Panc1 (cell line): ENCODE measurements at regions not wholly inside any gene's neighbourhood (a gene's known extent, or its start where the extent isn't known, plus 50 kb on each side); places are given as distances from the start of the nearest gene placed in this dataset.

Experiments used
- ATAC-seq: fragments of 200-7000 bp; cut with Tn5 transposase; 2 replicates; pipeline ENCODE4 v1.9.1; 2020; ENCODE audit warnings: mild to moderate bottlenecking, moderate library complexity
- BruUV-seq: library from RNA; stranded (reverse); fragments of 400-500 nt; replicated peaks from 2 replicates; lab custom pipeline; 2021; lab: Mats Ljungman, UMichigan
- CTCF ChIA-PET: fragments of 300-600 bp; sonication (Branson Sonifier 250); formaldehyde crosslinking; loops from one replicate; lab custom pipeline; 2022; ENCODE audit warnings: antibody characterized with exemption; lab: Charles Lee
- POLR2A ChIA-PET: fragments of 300-600 bp; sonication (Branson Sonifier 250); formaldehyde crosslinking; loops from one replicate; lab custom pipeline; 2022; ENCODE audit warnings: antibody characterized with exemption; lab: Charles Lee
- DNase-seq: peaks from one replicate; pipeline ENCODE4 v3.0.0-alpha.2; 2010; ENCODE audit warnings: low read depth, low spot score
- H3K27ac ChIP-seq: 2 replicates; pipeline ENCODE4 v1.5.1; 2011; ENCODE audit warnings: mild to moderate bottlenecking, low read length, inconsistent platforms
- H3K27me3 ChIP-seq: fragments of 200-500 bp; sonication (Bioruptor generic); 2 replicates; pipeline ENCODE4 v1.6.0; 2014; ENCODE audit warnings: low read length, inconsistent platforms; ENCODE audit not compliant: control insufficient read depth, insufficient read depth
- H3K36me3 ChIP-seq: fragments of 200-500 bp; sonication (Bioruptor generic); 2 replicates; pipeline ENCODE4 v1.5.1; 2014; ENCODE audit warnings: inconsistent platforms, mild to moderate bottlenecking, low read length, moderate library complexity; ENCODE audit not compliant: control insufficient read depth, insufficient read depth
- H3K4me1 ChIP-seq: 2 replicates; pipeline ENCODE4 v1.5.1; 2011; ENCODE audit warnings: inconsistent platforms, mild to moderate bottlenecking, low read length, moderate library complexity; ENCODE audit not compliant: control insufficient read depth, insufficient read depth
- H3K4me3 ChIP-seq, 2 experiments: 2 replicates each; pipeline ENCODE4 v1.5.1; 2011 to 2012; ENCODE audit warnings: low read depth in 2 of 2, low read length in 2 of 2, mild to moderate bottlenecking in 2 of 2, inconsistent platforms in 1 of 2, moderate library complexity in 1 of 2
- H3K9me3 ChIP-seq: fragments of 200-500 bp; sonication (Bioruptor generic); 2 replicates; pipeline ENCODE4 v1.5.1; 2014; ENCODE audit warnings: low read depth, mild to moderate bottlenecking, inconsistent platforms, low read length, moderate library complexity; ENCODE audit not compliant: control insufficient read depth, insufficient read depth
- POLR2AphosphoS5 ChIP-seq: IDR thresholded peaks from 2 replicates; pipeline ENCODE4 v1.6.1; 2012; ENCODE audit warnings: mild to moderate bottlenecking, low read depth, low read length, moderate library complexity
- SIN3A ChIP-seq: IDR thresholded peaks from 2 replicates; pipeline ENCODE4 v1.6.1; 2012; ENCODE audit warnings: low read depth, mild to moderate bottlenecking, low read length, moderate library complexity, borderline replicate concordance; ENCODE audit not compliant: insufficient read depth
- TCF7L2 ChIP-seq: IDR thresholded peaks from 2 replicates; pipeline ENCODE4 v1.6.1; 2011; ENCODE audit warnings: mild to moderate bottlenecking, low read depth, low read length, inconsistent platforms
- in situ Hi-C: cut with HindIII; loops from 2 replicates; pipeline ENCODE4 v1.10.0; 2016; ENCODE audit warnings: low sequenced_read_pairs, low pct_unique_long_range_greater_than_20kb
- intact Hi-C: fragments of 100-400 bp; cut with micrococcal nuclease; formaldehyde crosslinking; loops from one replicate; pipeline ENCODE4 v1.10.0; 2022; ENCODE audit not compliant: unreplicated experiment
- TF ChIP-seq, protein P1 (sequence below), 2 experiments: IDR thresholded peaks; 2 replicates each; pipeline ENCODE4 v1.6.1; 2011 to 2012; ENCODE audit warnings: low read depth in 2 of 2, control low read depth in 1 of 2, low read length in 1 of 2, mild to moderate bottlenecking in 1 of 2, moderate library complexity in 1 of 2; ENCODE audit not compliant: insufficient read depth in 1 of 2
- TF ChIP-seq, protein P2 (sequence below): fragments of 450-650 bp; IDR thresholded peaks from 2 replicates; pipeline ENCODE4 v1.5.1; 2017; ENCODE audit warnings: mild to moderate bottlenecking

DNA sequence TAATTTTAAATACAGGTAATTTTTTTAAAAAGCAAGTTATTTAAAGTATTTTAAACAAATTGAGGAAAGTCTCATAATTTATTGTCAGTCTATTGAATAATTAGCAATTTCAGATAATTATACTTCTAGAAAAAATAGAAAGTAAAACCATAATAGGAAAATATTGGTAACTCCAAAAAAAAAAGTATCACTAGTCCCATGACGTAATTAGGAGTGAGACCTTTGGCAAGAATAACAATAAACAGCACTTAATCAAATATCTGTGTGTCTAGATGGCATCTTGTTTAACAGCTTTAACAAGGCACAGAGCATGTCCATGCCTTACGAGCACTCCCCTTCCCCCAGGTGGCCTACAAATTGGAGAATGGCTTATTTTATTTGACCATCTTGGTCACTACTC, 1683.6 kb upstream of the AGA start:
- Histone ChIP-seq H3K4me1 (no peaks in the 10 kb centered on the region), H3K27ac (no peak overlapping the region), H3K9me3 (no peaks in the 10 kb centered on the region), H3K27me3 (no peaks in the 10 kb centered on the region), H3K4me3 (no peak overlapping the region), H3K36me3 (no peaks in the 10 kb centered on the region)
- BruUV-seq = no TSS peak
- ChIA-PET CTCF (no interaction called here), POLR2A (no interaction called here)
- no peak for DNase-seq
- in situ Hi-C loops = no loop called here
- TF ChIP-seq TCF7L2 (no peak), SIN3A (no peak), POLR2AphosphoS5 (no peak)
- TF ChIP-seq, protein P1, sequence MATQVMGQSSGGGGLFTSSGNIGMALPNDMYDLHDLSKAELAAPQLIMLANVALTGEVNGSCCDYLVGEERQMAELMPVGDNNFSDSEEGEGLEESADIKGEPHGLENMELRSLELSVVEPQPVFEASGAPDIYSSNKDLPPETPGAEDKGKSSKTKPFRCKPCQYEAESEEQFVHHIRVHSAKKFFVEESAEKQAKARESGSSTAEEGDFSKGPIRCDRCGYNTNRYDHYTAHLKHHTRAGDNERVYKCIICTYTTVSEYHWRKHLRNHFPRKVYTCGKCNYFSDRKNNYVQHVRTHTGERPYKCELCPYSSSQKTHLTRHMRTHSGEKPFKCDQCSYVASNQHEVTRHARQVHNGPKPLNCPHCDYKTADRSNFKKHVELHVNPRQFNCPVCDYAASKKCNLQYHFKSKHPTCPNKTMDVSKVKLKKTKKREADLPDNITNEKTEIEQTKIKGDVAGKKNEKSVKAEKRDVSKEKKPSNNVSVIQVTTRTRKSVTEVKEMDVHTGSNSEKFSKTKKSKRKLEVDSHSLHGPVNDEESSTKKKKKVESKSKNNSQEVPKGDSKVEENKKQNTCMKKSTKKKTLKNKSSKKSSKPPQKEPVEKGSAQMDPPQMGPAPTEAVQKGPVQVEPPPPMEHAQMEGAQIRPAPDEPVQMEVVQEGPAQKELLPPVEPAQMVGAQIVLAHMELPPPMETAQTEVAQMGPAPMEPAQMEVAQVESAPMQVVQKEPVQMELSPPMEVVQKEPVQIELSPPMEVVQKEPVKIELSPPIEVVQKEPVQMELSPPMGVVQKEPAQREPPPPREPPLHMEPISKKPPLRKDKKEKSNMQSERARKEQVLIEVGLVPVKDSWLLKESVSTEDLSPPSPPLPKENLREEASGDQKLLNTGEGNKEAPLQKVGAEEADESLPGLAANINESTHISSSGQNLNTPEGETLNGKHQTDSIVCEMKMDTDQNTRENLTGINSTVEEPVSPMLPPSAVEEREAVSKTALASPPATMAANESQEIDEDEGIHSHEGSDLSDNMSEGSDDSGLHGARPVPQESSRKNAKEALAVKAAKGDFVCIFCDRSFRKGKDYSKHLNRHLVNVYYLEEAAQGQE (IDR thresholded peaks at IDR 0.05; ENCODE audit: insufficient read depth in 1 of 2, low read depth in 2 of 2, low read length in 1 of 2) = no peak
- TF ChIP-seq, protein P2, sequence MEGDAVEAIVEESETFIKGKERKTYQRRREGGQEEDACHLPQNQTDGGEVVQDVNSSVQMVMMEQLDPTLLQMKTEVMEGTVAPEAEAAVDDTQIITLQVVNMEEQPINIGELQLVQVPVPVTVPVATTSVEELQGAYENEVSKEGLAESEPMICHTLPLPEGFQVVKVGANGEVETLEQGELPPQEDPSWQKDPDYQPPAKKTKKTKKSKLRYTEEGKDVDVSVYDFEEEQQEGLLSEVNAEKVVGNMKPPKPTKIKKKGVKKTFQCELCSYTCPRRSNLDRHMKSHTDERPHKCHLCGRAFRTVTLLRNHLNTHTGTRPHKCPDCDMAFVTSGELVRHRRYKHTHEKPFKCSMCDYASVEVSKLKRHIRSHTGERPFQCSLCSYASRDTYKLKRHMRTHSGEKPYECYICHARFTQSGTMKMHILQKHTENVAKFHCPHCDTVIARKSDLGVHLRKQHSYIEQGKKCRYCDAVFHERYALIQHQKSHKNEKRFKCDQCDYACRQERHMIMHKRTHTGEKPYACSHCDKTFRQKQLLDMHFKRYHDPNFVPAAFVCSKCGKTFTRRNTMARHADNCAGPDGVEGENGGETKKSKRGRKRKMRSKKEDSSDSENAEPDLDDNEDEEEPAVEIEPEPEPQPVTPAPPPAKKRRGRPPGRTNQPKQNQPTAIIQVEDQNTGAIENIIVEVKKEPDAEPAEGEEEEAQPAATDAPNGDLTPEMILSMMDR = no peak
- no peak for ATAC-seq
- intact Hi-C loops = no loop called here

DNA sequence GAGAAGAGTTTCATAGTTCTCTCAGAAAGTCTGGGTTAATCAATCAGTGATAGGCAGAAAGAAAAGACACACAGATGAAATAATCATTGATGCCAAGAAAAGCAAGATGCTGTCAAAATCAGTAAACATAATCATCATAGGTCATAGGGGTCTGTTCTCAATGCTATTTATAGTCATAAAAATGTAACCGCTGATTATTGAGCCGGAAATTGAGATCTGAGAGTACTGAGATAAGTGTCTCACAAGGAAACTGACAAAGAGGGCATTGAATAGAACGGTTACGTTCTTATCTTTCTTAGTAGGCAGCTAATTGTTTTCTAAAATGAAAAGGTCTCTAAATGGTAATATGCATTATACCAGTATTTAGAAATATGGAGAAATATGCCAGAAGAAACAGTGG, 1686.1 kb upstream of the AGA start:
- Histone ChIP-seq H3K27ac (no peak overlapping the region), H3K4me1 (no peaks in the 10 kb centered on the region), H3K36me3 (no peaks in the 10 kb centered on the region), H3K9me3 (no peaks in the 10 kb centered on the region), H3K27me3 (no peaks in the 10 kb centered on the region), H3K4me3 (no peak overlapping the region)
- POLR2A ChIA-PET = no interaction called here
- in situ Hi-C loops (no loop called here), intact Hi-C loops (no loop called here)
- CTCF ChIA-PET = no interaction called here
- TF ChIP-seq POLR2AphosphoS5 (no peak), SIN3A (no peak), TCF7L2 (no peak)
- TF ChIP-seq, protein P1 (IDR thresholded peaks at IDR 0.05; ENCODE audit: insufficient read depth in 1 of 2, low read depth in 2 of 2, low read length in 1 of 2) = no peak
- TF ChIP-seq, protein P2 = no peak
- ATAC-seq (no peak), DNase-seq (no peak)
- BruUV-seq = no TSS peak
